IPS-18c (cell line): ENCODE measurements at regions not wholly inside any gene's neighbourhood (a gene's known extent, or its start where the extent isn't known, plus 50 kb on each side); places are given as distances from the start of the nearest gene placed in this dataset.

Source experiments
- H3K4me3 ChIP-seq: 2 replicates; pipeline ENCODE4 v1.7.0; 2013; ENCODE audit warnings: low read depth, mild to moderate bottlenecking, low read length, moderate library complexity; ENCODE audit not compliant: insufficient read depth
- H3K9me3 ChIP-seq: one replicate; pipeline ENCODE4 v1.6.1; 2013; ENCODE audit warnings: mild to moderate bottlenecking, low read length, moderate library complexity; ENCODE audit not compliant: control insufficient read depth, insufficient read depth

DNA sequence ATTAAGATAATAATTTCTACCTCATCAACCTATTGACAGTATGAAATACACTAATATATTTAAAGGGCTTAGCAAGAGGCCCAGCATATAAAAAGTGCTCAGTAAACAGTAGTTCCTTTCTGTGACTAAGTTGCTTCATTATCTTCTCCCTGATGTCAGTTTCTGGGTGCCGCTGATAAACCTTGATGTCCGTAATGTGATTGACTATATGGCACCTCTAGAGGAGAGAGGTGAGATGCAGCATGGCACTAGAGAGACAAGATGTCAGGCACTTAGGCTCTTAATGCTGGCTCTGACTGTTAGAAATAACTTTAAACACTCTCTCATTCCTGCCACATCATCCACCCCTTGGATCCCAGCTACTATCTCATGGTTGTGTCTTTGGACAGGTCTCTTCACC is 455.9 kb upstream of the KLF4 start:
- Histone ChIP-seq H3K4me3 (no peak overlapping the region), H3K9me3 (no peaks in the 10 kb centered on the region)

- no peaks in the 10 kb centered on the region for H3K9me3 ChIP-seq
- no peak overlapping the region for H3K4me3 ChIP-seq
Measured at GRCh38 chr9:107944387-107944786, 454.8 kb upstream of the KLF4 start.

GRCh38 chr9:107943901-107944300 is 454.3 kb upstream of the KLF4 start:
- no peak overlapping the region for H3K4me3 ChIP-seq
- no peaks in the 10 kb centered on the region for H3K9me3 ChIP-seq

GRCh38 chr9:107942856-107943255 is 453.3 kb upstream of the KLF4 start:
- H3K9me3 ChIP-seq = no peaks in the 10 kb centered on the region
- H3K4me3 ChIP-seq = no peak overlapping the region

GRCh38 chr9:107942291-107942690 is 452.7 kb upstream of the KLF4 start:
- Histone ChIP-seq H3K4me3 (no peak overlapping the region), H3K9me3 (peaks cover 2% of the 10 kb centered on the region)

DNA sequence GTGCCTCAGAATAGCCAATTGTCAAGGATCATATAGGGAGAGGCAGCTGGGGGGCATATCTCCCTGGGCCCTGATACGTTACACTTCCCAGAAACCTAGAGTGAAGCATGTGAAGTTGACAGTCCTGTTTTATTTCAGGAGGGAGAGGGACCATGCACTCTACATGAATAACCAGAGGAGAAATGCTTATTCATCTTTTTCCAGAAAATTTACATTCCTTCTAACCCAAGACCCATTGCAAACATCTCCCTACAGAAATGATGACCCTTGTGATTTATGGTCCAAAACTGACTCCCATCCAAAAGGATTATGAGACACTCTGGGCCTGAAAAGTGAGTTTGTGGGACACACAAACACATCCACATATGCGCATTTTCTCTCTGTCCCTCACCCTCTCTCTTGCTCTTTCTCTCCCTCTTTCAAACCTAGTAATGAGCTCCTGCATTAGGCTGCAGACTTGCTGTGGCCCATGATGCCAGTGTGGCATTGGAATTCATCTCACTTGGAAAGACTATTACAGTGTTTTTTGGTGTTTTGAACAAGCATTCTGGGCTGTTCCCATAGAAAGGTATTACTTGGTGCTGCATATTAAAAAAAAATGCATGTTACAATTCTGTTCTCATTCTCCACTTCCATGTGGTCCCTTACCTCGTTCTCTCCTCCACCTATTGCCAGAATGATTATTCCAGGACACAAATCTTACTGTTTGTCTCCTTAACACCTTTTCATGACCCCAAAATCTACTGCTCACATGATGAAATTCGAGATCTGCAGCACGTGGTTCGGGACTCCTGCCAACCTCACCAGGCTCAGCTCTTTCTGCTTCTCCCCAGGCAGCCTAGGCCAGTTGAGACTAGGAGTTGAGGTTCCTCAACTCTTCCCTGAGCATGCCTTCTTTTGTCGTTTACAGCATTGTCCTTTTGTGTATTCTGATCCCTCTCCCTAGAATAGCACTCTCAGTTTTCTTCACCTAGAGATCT is 451.3 kb upstream of the KLF4 start:
- Histone ChIP-seq H3K4me3 (no peak overlapping the region), H3K9me3 (peaks cover 2% of the 10 kb centered on the region)

- Histone ChIP-seq H3K4me3 (no peak overlapping the region), H3K9me3 (peaks cover 2% of the 10 kb centered on the region)
Measured at GRCh38 chr9:107938801-107939386, 449.3 kb upstream of the KLF4 start.

- Histone ChIP-seq H3K9me3 (peaks cover 2% of the 10 kb centered on the region), H3K4me3 (no peak overlapping the region)
Measured at GRCh38 chr9:107935931-107936330, 446.4 kb upstream of the KLF4 start.

DNA sequence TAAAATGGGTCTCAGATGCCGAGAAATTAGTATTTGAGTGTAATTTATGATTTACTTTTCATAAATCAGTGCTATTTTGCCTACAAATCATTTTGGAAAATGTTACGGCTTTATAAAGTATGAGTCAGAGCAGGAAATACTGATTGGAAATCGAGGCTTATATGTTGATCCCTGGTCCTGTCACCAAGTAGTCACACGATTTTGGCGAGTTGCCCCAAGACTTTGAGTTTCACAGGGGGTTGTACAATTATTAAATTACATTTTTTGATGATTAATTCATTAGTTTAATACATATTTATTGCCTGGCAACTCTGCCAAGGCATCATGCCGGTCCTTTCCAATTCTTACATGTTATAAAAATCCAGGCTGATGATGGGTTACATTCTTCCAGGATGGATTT is 443.9 kb upstream of the KLF4 start:
- H3K4me3 ChIP-seq = no peak overlapping the region
- H3K9me3 ChIP-seq = peaks cover 2% of the 10 kb centered on the region

GRCh38 chr9:107933097-107933496 is 443.5 kb upstream of the KLF4 start:
- Histone ChIP-seq H3K4me3 (no peak overlapping the region), H3K9me3 (peaks cover 2% of the 10 kb centered on the region)

DNA sequence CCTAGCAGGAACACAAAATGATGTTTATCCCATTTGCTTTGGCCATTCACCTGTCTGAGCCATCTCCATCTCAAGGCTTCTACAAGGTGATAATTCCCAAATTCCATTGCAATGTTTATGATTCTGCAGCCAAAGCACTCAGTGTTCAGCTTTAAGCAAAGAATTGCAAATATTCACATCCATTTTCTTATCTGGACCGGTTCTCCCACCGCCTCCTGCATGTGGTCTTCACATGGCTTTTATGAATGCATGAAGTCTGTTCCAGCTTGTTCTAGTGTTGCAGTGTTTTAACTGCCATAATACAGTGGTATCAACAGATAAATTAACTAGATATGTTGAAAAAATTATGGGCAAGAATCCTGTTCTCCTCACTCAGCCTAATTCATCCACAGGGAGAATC is 443.0 kb upstream of the KLF4 start:
- Histone ChIP-seq H3K4me3 (no peak overlapping the region), H3K9me3 (no peaks in the 10 kb centered on the region)

GRCh38 chr9:107932046-107932445 is 442.5 kb upstream of the KLF4 start:
- H3K9me3 ChIP-seq = no peaks in the 10 kb centered on the region
- H3K4me3 ChIP-seq = no peak overlapping the region

DNA sequence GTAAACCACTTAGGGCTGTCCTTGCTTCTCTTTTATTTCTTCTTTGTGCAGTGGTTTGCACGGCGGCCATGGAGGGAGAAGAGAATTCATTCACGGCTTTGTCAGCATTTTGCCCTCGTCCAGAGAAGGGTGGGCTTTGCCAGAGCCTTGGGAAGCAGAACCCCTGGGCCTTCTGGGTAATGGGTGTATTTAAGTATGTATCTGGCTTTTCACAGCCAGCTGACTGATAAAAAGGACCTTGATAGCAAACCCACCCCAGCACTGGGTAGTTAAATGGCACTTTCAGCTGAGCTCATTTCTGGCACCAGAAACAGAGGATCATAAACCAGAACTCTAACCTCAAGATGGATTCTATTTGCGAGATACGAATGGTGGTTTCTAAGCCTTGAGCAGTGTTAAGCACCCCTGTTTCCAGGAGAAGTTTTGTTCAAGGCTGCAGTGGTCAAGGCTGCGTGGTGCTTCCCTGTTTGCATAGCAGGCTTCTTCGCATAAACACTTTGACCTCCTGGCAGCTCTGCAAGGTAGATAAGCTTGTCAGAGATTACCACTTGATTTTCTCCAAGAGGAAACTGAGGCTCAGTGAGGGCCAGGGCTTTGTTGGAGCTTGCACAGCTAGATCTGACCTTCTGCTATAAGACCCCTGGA is 441.6 kb upstream of the KLF4 start:
- H3K9me3 ChIP-seq = no peaks in the 10 kb centered on the region
- no peak overlapping the region for H3K4me3 ChIP-seq

GRCh38 chr9:107929443-107929842 is 439.9 kb upstream of the KLF4 start:
- Histone ChIP-seq H3K9me3 (no peaks in the 10 kb centered on the region), H3K4me3 (no peak overlapping the region)

DNA sequence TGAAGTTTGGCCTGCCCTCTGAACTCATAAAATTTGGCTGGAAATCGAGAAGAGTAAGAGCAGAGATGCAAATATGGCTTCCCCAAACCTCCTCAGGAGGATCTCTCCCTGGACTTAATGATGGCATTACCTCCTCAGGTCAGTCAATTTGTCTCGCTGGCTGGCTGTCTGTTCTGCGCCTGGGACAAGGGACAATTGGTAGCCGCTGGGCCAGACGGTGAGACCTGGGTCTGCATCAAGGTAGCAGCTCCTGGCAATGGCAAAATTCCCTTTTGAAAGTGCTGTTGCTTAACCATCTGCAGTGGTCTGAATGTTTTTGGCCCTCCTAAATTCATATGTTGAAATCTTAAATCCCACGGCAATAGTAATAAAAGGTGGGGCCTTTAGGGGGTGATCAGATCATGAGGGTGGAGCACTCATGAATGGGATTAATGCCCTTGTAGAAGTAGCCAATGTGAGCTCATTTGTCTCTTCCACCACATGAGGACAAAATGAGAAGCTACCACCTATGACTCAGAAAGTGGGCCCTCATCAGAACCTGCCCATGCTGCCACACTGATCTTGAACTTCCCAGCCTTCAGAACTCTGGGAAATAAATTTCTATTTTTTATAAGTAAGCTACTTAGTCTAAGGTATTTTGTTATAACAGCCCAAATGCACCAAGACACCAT is 439.3 kb upstream of the KLF4 start:
- Histone ChIP-seq H3K9me3 (no peaks in the 10 kb centered on the region), H3K4me3 (no peak overlapping the region)

DNA sequence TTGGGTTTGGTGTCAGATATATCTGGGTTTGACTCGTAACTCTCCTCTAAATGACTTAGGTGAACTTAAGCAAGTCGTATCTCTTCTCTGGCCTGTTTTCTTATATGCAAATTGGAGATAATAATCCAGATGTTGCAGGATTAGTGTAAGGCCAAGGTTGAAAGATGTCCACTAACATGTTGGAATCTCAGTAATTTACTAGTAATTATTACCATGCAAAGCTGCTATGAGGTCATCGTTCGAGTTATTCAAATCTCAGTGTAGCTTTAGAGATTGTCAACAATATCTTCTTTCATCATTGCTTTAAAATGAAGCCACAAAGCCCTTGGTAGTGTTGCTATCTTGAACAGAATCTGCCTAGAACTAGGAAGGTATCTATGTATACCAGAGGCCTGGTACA is 437.7 kb upstream of the KLF4 start:
- Histone ChIP-seq H3K4me3 (no peak overlapping the region), H3K9me3 (no peaks in the 10 kb centered on the region)

DNA sequence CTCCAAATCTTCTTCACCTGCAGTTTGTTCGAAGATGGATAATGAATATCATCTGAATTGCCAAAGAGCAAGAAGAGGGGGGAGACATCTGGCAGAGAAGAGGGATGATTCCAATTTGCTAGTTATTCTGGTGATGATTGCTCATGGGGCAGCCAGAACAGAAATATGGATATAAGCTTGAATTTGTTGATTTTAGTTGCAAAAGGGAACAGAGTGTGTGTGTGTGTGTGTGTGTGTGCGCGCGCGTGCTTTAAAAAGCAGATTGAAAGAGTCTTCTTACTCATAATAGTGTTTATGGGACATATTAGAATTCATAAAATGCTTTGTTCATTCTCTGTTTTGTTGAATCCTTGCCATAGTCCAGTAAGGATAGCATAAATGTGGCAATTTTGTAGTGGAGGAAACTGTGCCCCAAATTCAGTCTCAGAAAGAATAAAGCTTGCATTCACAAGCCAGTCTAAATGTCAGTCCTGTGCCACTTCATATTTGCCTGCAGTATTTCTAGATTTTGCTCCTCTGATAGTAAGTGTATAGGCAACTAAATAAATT is 436.3 kb upstream of the KLF4 start:
- no peak overlapping the region for H3K4me3 ChIP-seq

More for the DNA sequence above, 436.3 kb upstream of the KLF4 start:
- H3K9me3 ChIP-seq = no peaks in the 10 kb centered on the region
